K562 (cell line): ENCODE measurements at regions not wholly inside any gene's neighbourhood (a gene's known extent, or its start where the extent isn't known, plus 50 kb on each side); places are given as distances from the start of the nearest gene placed in this dataset.

Experiments used
- MEIS2 ChIP-seq: fragments of 450-650 bp; IDR thresholded peaks from 2 replicates; pipeline ENCODE4 v1.6.1; 2014; ENCODE audit warnings: mild to moderate bottlenecking; ENCODE audit not compliant: partially characterized antibody
- MGA ChIP-seq: fragments of 450-650 bp; IDR thresholded peaks from 2 replicates; pipeline ENCODE4 v1.6.1; 2016; ENCODE audit warnings: mild to moderate bottlenecking, moderate library complexity
- MTA2 ChIP-seq: fragments of 450-650 bp; IDR thresholded peaks from 2 replicates; pipeline ENCODE4 v1.6.1; 2016; ENCODE audit warnings: low read depth

GRCh38 chr18:10122988-10123950, 209.5 kb downstream of the VAPA start (continued):
- TF ChIP-seq MGA: no peak
- no peak for TF ChIP-seq MEIS2
- no peak for TF ChIP-seq MTA2
- TF ChIP-seq, all 486 proteins: peak for 0
